NOMO-1 (cell line): ENCODE measurements at regions not wholly inside any gene's neighbourhood (a gene's known extent, or its start where the extent isn't known, plus 50 kb on each side); places are given as distances from the start of the nearest gene placed in this dataset.

Source experiments
- DNase-seq, 2 experiments: peaks; one replicate each; lab custom pipeline; 2025; ENCODE audit not compliant: unreplicated experiment in 2 of 2; lab: John Stamatoyannopoulos, UW

- no peak for DNase-seq
Measured at GRCh38 chr6:14031516-14031915, 86.1 kb upstream of the CD83 start.

GRCh38 chr6:14035071-14035847 lies 82.3 kb upstream of the CD83 start:
- DNase-seq, result no peak

DNA sequence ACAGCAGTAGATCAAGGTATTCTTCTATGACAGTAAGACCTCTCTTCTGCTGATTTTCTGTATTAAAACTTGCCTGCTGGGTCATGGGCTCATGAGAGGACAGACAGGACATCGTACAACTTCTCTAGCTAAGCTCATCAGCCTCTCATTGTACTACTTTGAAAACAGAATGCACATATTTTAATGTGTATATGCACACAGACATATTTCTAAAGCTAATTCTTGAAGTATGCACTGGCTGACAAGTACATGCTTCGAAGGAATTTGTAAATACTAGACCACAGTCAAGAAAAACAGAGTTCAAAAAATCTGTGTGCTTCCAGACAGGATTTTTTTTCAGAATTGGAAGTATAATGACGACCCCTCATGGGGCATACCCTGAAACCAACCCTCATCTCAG lies 81.7 kb upstream of the CD83 start:
- DNase-seq, result no peak

DNA sequence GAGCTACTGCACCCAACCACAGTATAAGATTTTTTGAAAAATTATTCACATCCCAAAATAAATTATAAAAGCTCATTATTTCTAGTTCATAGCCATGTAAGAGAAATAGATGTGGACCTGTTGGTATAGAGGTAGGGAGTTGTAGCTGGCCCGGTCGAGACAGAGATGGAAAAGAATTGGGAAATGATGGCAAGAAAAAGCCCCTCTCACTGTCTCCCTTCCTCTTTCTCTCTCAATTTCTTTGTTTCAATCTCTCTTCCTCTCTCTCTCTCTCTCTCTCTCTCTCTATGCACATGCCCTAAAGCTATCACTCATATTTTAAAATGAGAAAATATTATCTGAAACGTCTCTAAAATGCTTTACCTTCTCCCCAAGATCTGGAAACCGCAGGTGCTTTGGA lies 80.7 kb upstream of the CD83 start:
- peak in 1 of 2 experiments; percentile 11 for DNase-seq

DNA sequence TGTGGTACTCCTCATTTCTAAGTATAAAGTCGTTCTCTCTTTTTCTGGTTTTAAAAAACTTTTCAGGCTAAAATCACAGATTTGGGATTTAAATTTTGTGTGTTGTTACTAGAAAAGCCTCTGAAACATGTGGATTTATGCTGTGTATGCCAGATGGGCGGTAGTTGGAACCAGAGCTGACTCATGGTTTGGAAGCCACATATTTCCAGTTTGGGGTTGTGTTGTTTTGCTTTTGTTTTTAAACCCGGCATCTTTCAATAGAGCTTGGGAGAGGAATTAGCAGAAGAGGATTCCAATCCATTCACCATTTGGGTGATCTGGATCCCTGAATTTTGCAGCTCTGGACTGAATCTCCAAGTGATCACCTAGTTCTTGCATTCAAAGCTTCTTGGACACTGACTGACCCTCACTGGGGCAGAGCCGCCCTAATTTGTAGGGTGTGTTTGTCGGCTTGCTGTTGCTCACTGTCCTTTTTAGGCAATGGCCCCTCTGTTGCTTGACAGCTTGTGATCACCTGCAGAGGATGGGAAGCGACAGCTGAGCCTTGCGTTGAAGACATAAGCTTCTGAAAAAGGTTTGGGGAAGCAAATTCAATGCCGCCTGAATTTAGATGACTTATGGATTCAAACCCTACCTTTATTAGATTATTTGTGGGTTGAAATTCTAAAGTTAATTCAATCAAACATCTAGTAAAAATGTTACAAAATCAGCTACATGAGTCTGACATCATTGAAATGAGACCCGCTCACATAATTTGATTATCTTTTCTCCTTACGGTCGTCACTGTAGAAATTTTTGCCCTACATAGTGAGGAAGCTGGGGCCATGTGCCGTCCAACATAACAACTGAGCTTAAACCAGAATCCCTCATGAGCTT lies 79.9 kb upstream of the CD83 start:
- DNase-seq, result peak in 1 of 2 experiments; percentile 13

DNA sequence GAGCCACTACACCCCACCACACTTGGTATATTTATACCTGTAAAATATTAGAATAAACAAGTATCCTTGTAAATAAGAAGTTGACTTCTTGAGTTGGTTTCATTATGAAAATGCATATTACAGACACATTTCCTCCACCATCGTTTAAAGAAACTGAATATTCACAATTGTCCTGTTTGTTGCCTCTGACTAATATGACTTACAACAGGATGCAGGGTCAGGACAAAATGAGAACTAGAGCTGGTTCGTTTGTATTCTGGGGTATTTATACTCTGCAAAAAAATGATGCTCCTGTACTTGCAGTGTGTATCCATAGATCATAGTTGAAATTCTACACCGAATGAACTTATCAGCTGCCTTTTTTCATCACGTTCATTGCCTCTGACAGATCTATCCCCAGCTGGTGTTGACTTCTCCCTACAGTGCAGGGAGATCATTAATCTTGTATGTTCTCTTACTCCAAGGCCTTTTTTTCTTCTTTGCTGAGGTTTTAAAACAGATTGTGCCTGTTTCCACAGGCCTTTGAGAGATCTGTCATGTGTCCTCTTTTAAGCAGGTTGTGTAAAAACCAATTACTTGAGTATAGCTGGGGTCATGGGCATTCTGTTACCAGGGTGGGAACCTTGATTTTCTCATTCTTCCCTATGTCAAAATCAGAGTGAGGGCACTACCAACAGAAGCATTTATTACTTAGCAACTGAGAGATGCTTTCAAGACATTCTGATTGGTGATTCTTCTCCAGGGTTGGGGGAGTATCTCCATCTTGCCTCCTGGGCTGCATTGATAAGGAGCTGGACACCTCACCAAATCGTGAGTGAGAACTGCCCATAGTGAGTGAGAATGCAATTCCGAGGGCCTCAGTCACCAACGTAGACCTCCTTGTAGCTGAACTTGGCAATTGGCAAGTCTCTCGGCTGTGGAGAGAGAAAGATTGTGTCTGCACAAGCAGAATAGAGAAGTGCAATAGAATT lies 78.8 kb upstream of the CD83 start:
- DNase-seq, result no peak

DNA sequence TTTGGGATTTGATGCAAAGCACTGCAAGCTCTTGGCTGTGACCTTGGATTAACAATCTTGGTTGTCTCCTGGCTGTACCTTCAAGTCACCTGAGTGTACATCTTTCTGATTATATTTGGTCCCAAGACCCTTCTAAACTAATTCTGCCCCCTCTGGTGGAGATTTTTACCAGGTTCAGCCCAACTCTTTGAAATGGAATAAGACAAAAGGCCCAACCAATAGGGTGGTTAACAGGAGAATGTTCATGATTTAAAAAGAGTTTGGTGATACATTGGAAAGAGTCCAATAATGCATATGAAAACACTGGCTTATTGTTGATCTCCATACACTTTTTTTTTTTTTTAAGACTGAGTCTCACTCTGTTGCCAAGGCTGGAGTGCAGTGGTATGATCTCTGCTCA lies 77.5 kb upstream of the CD83 start:
- DNase-seq, result no peak

DNA sequence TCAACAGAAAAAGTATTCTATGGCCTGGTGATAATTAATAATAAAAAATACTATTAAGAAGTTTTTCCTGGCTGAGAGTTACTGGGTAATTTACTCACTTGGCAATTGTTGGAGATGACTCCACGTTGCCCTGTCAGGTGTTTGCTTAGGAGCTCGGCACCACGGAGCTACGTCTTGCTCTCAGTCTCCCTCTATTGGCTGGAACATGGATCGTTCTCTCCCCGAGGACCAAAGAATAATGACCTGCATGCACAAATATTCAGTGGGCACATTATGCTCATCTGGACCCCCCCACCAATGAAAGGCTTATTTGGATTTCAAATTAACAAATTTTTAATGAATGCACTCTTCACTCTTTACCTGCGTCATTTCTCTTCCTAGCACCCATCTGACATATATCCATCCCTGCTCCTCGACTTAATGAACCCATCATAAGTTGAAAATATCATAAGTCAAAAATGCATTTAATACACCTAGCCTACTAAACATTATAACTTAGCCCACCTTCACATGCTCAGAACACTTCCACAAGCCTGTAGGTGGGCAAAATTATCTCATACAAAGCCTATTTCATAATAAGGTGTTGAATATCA lies 71.0 kb upstream of the CD83 start:
- peak in 1 of 2 experiments; percentile 20 for DNase-seq

DNA sequence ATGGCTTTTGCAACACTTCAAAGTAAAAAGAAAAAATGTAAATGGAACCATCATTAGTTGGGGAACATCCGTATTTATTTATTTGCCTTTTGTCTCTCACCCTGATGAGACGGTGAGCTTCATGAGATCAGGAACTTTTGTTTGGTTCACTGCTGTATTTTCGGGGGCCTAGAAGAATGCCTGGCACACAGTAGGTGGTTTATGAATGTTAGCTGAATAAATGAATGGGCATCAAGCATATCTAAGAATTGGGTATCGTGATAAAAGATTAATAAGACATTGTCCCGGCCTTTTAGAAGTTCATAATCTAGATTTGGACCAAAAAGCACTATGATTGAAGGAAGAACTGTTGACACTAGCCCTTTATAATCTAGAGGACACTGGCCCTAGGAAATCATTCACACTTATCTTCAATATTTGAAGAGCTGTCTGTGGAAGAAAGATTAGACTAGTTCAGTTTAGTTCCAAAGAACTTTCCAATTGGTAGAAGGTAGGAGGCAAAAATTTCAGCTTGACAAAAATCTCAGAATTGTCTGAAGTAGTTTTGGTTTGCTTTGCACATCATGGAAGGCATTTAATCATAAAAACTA lies 70.3 kb upstream of the CD83 start:
- DNase-seq, result no peak

DNA sequence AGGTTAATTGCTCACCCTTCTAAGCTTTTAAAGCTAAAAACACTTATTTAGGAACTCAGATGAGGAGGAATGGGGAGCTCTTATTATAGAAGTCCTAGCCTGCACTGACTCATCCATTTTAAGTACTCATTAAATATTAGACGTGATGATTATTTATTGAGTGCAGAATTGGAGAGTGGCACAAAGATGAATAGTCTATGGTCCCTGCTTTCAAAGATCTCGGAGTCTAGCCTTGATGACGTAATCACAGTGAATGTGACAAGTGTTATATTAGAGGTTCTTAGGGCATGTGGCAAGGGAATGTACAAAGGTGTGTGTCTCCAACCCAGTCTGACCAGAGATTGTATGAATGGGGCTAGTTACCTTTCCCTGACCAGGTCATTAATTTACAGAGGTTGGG lies 68.7 kb upstream of the CD83 start:
- DNase-seq, result no peak

- DNase-seq, result no peak
Measured at GRCh38 chr6:14051355-14051754, 66.2 kb upstream of the CD83 start.

DNA sequence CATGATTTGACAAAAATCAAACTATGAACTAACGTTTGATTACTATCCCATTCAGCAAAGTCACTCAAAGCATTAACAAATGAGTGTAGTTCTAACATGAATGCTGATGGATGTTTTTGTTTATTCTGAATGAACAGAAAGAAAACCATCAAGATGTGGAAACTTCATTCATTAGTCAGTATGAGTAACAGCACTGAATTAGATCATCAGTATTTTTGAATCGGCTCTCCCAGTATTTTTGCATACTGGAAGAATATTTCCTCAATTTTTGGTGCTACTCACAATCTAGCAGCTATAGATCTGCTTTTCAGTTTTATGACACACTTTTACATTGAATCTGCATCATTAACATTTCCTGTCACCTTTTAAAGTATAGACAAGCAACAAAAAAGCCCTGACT lies 63.8 kb upstream of the CD83 start:
- DNase-seq, result no peak

DNA sequence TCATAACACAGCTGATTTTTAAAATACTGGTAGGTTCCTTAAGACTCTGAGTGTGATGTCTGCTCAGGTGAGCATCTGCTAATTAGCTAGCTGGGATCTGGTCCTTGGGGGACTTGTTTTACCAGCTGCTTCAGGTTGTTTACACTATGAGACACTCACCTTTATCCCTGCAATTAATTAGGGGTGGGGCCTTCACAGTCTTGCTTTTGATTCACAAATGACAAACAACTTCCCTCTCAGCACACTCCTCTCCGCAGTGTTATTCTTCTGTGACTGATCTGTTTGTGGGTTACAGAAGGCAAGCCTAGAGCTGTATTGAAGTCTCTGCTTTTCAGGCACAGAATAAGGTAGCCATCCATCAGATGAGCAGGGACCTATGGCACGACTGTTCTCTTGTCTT lies 62.0 kb upstream of the CD83 start:
- DNase-seq, result no peak

GRCh38 chr6:14058029-14058695 lies 59.4 kb upstream of the CD83 start:
- DNase-seq, result no peak

DNA sequence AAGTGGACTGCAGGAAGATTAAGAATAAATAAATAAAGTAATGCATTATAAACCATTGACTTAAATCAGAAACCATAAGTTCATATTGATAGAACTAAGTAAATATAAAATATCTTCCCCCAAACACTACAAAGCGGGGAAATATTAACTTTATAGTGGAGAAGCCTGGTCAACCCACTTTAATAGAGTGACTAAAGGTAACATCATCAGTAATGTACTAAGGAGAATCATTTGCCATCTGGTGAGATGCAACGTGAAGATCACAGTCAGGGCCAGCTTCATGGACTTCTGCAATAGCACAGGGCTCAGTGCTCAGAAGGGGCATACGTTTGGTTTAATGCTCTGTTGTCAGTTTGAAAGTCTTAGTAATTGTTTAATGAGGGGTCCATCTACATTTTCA lies 58.8 kb upstream of the CD83 start:
- no peak for DNase-seq

DNA sequence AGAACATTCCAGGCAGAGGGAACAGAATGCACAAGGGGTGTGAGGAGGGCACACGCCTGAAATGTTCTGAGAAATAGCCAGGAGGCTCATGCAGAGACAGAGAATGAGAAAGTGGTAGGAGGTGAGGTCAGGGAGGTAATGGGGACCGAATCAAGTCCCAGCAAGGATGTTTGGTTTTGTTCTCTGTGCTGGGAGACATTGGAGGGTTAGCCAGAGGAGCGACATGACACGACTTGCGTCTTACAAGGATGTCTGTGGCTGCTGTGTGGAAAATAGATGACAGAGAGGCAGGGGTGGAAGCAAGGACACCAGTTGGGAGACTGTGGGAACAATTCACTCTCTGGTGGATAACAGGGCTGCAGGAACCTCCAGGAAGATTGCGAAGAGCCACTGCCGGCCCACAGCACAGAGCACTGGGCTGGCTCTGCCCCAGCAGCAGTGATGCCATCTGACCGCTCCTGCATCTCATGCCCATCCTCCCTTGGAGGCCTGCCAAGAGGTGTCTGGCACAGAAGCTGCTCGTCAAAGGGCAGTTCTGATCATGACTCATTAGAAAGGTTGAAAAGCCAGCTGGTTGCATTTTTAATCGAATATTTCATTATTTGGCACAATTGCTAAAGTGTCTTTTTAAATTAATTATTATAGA lies 57.7 kb upstream of the CD83 start:
- no peak for DNase-seq

DNA sequence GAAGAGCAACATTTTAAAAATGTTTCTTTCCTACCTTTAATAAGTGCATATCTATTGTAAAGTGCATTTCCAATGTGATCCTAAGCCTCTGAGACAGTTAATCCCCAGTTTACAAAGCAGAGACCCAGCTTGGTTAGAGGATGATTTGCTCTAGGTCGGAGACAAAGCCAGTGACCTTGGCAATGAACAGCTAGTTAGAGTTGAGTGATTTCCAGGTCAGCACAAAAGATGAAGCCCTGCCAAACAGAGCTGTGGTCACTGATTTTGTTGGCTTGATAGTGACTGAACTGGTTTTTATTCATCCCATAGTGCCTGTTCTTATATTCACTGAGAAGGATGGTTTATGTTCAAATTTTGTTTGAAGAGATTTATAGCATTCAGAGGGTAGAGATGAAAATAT lies 56.6 kb upstream of the CD83 start:
- DNase-seq, result no peak

- no peak for DNase-seq
Measured at GRCh38 chr6:14061643-14062042, 55.9 kb upstream of the CD83 start.

- DNase-seq, result no peak
Measured at GRCh38 chr6:14062345-14063029, 55.1 kb upstream of the CD83 start.
